ENCODE measurements at regions not wholly inside any gene's neighbourhood (a gene's known extent, or its start where the extent isn't known, plus 50 kb on each side); places are given as distances from the start of the nearest gene placed in this dataset.

DNA sequence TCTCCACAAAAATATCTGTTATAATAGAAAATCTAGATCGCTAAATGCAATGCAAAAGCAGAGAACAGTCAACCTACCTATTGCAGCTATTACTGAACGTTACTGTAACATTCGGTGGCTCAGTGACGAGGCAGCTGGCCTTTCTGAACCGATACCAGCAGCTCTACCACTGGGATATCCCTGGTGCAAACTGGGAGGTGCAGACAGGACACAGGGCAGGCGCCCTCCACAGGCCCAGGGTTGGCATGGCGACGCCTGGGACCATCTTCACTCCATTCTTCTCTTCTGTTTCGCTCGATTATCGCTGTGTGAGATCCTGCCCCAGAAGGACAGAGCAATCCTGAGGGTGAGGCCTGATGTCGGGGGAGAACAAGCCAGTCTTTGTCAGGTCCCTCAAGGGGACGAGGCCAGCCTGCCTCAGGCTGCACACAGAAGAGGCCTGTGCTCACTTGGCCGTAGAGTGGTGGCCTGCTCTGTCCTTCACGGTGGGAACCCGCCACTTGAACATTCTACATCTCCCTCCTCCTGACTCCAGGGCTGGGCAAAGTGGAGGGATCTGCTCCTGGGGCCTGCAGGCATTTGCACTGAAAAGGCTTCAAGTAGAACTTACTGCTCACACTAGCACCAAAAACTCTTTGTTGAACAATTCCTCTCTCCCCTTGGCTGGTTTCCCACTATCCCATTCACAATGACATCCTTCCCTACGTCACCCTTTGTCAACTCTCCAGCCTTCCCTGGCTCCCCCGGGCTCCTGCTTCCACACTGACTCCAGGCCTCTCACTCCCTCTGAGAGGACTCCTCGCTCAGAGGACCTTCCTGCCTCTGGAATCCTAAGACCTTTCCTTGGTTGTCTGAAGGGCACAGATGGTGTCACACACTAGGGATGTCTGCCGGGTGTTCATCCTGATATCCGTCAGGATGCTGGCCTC lies 49.7 kb downstream of the CYRIA start:
- H3K27ac ChIP-seq: no peak overlapping the region

GRCh38 chr2:16615246-16615645 lies 50.4 kb downstream of the CYRIA start:
- Histone ChIP-seq H3K27ac (no peak overlapping the region), H3K36me3 (no peaks in the 10 kb centered on the region), H3K27me3 (no peaks in the 10 kb centered on the region), H3K4me1 (peaks cover 33% of the 10 kb centered on the region), H3K9me3 (no peaks in the 10 kb centered on the region), H3K4me3 (no peak overlapping the region)
- no peak for DNase-seq (ENCODE audit: extremely low spot score in 2 of 2)
- intact Hi-C loops (cut with DNase I): loop anchor here (5.0 kb wide), 2 partner anchors 52 to 142 kb away; partner anchors contain the start of gene CYRIA
- no peak for TF ChIP-seq POLR2AphosphoS5 (IDR thresholded peaks at IDR 0.05; ENCODE audit: insufficient read depth in 1 of 2, low read depth in 1 of 2)
- TF ChIP-seq, protein P1, sequence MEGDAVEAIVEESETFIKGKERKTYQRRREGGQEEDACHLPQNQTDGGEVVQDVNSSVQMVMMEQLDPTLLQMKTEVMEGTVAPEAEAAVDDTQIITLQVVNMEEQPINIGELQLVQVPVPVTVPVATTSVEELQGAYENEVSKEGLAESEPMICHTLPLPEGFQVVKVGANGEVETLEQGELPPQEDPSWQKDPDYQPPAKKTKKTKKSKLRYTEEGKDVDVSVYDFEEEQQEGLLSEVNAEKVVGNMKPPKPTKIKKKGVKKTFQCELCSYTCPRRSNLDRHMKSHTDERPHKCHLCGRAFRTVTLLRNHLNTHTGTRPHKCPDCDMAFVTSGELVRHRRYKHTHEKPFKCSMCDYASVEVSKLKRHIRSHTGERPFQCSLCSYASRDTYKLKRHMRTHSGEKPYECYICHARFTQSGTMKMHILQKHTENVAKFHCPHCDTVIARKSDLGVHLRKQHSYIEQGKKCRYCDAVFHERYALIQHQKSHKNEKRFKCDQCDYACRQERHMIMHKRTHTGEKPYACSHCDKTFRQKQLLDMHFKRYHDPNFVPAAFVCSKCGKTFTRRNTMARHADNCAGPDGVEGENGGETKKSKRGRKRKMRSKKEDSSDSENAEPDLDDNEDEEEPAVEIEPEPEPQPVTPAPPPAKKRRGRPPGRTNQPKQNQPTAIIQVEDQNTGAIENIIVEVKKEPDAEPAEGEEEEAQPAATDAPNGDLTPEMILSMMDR (IDR thresholded peaks at IDR 0.05): no peak
- TF ChIP-seq POLR2A (IDR thresholded peaks at IDR 0.05): no peak

More for the DNA sequence above, 49.7 kb downstream of the CYRIA start:
- TF ChIP-seq POLR2AphosphoS5 (IDR thresholded peaks at IDR 0.05; ENCODE audit: insufficient read depth in 1 of 2, low read depth in 1 of 2) (no peak), POLR2A (IDR thresholded peaks at IDR 0.05) (no peak)
- TF ChIP-seq, protein P1 (IDR thresholded peaks at IDR 0.05): no peak
- H3K4me1 ChIP-seq: peaks cover 38% of the 10 kb centered on the region
- no peak overlapping the region for H3K4me3 ChIP-seq
- DNase-seq (ENCODE audit: extremely low spot score in 2 of 2): no peak
- intact Hi-C loops (cut with DNase I): loop anchor here (5.0 kb wide), 2 partner anchors 51 to 141 kb away; partner anchors contain the start of gene CYRIA
- H3K27me3 ChIP-seq: no peaks in the 10 kb centered on the region
- no peaks in the 10 kb centered on the region for H3K9me3 ChIP-seq
- no peaks in the 10 kb centered on the region for H3K36me3 ChIP-seq

DNA sequence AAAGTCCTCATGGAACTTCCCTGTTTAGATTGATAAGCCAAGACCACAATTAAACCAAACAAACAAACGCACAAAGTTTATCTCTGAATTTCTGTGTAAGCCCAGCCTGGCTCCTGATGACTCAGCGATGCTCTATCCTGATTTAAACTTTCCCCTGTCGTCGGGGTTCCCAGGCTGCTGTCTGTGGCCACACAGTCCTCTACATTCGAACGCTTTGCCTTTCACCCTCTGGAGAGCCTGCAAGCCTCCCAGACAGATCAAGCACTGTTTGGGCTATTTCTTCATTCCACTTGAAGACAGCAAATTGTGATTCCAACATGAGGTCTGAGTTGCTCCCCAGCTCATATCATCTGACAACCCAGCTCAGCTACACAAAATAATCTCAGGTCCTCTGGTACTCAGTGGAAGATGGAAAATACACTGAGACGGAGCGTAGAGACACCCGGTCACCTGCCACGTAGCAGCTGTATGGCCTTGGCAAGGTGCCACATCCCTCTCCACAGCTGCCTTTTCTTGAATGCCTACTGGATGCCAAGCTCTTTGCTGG lies 51.2 kb downstream of the CYRIA start:
- no peaks in the 10 kb centered on the region for H3K9me3 ChIP-seq
- no peaks in the 10 kb centered on the region for H3K36me3 ChIP-seq
- no peak overlapping the region for H3K4me3 ChIP-seq
- H3K27ac ChIP-seq: peak overlapping the region; percentile 24
- H3K27me3 ChIP-seq: no peaks in the 10 kb centered on the region
- intact Hi-C loops (cut with DNase I): no loop called here
- peaks cover 39% of the 10 kb centered on the region for H3K4me1 ChIP-seq
- DNase-seq (ENCODE audit: extremely low spot score in 2 of 2): no peak
- TF ChIP-seq, protein P1 (IDR thresholded peaks at IDR 0.05): no peak
- TF ChIP-seq POLR2A (IDR thresholded peaks at IDR 0.05) (no peak), POLR2AphosphoS5 (IDR thresholded peaks at IDR 0.05; ENCODE audit: insufficient read depth in 1 of 2, low read depth in 1 of 2) (no peak)

DNA sequence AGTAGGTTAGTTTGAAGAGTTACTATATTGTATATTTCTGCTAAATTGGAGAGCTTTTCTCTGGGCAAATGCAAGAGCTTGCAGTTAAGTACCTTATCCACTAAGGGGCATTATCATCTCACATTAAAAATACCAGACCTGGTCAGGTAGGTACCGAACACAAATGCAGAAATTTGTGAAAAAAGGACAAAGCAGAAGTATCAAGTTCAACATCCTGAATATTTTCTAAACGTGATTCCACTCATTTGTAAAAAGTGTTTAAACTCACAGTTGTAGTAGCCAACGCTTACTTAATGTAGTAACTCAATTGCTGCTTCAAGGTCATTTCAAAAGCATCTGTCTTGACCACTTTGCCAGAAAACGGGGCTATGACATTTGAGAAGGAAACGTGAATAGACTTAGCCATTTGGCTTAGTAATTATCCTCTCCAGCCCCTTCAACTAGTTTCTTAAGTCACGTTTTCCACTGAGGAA lies 52.1 kb downstream of the CYRIA start:
- H3K27ac ChIP-seq: no peak overlapping the region
- no peaks in the 10 kb centered on the region for H3K9me3 ChIP-seq
- no peaks in the 10 kb centered on the region for H3K27me3 ChIP-seq
- DNase-seq (ENCODE audit: extremely low spot score in 2 of 2): no peak
- TF ChIP-seq, protein P1 (IDR thresholded peaks at IDR 0.05): peak in 2 of 3 experiments; percentile 29 to 35
- no peak for TF ChIP-seq POLR2A (IDR thresholded peaks at IDR 0.05)
- no peak overlapping the region for H3K4me3 ChIP-seq
- H3K36me3 ChIP-seq: no peaks in the 10 kb centered on the region
- intact Hi-C loops (cut with DNase I): no loop called here
- peaks cover 45% of the 10 kb centered on the region for H3K4me1 ChIP-seq
